ENCODE measurements at regions not wholly inside any gene's neighbourhood (a gene's known extent, or its start where the extent isn't known, plus 50 kb on each side); places are given as distances from the start of the nearest gene placed in this dataset.

DNA sequence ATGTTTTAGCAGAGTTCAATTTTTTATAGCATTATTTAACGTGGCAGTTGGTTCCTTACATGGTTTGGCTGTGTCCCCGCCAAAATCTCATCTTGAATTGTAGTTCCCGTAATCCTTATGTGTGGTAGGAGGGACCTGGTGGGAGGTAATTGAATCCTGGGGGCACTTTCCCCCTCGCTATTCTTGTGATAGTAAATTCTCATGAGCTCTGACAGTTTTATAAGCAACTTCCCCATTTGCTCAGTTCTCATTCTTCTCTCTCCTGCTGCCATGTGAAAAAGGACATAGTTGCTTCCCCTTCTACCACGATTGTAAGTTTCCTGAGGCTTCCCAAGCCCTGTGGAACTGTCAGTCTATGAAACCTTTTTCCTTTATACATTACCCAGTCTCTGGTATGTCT is 329.5 kb downstream of the GRIA2 start:
- ChIA-PET POLR2A (no interaction called here), CTCF (no interaction called here)
- DNase-seq (ENCODE audit: extremely low spot score), result no peak

DNA sequence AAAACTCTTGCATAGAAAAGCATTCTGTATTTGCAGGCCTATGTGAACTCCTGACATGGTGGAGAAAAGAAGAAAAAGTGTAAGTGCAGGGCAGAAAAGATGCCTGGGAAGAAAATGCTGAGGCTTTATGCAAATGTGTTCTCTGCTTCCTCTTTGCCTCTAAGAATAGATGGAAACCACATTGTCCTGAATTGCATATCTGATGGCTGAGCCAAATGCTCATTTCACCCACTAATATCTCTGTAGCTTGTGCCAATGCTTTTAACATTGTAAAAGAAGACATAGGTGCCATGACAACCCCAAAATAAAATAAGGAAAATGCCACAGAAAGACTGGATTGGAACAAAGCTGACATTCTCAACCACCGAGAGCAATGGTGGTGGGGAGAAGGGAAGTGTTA is 307.4 kb downstream of the GRIA2 start:
- TF ChIP-seq, protein P1, sequence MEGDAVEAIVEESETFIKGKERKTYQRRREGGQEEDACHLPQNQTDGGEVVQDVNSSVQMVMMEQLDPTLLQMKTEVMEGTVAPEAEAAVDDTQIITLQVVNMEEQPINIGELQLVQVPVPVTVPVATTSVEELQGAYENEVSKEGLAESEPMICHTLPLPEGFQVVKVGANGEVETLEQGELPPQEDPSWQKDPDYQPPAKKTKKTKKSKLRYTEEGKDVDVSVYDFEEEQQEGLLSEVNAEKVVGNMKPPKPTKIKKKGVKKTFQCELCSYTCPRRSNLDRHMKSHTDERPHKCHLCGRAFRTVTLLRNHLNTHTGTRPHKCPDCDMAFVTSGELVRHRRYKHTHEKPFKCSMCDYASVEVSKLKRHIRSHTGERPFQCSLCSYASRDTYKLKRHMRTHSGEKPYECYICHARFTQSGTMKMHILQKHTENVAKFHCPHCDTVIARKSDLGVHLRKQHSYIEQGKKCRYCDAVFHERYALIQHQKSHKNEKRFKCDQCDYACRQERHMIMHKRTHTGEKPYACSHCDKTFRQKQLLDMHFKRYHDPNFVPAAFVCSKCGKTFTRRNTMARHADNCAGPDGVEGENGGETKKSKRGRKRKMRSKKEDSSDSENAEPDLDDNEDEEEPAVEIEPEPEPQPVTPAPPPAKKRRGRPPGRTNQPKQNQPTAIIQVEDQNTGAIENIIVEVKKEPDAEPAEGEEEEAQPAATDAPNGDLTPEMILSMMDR (IDR thresholded peaks at IDR 0.05; ENCODE audit: control extremely low read depth, extremely low read depth, low read depth, missing control alignments), result no peak
- POLR2A ChIA-PET, result no interaction called here
- no peak for DNase-seq (ENCODE audit: extremely low spot score)
- CTCF ChIA-PET, result no interaction called here

More for the DNA sequence above, 329.5 kb downstream of the GRIA2 start:
- TF ChIP-seq, protein P1 (IDR thresholded peaks at IDR 0.05; ENCODE audit: control extremely low read depth, extremely low read depth, low read depth, missing control alignments), result no peak

DNA sequence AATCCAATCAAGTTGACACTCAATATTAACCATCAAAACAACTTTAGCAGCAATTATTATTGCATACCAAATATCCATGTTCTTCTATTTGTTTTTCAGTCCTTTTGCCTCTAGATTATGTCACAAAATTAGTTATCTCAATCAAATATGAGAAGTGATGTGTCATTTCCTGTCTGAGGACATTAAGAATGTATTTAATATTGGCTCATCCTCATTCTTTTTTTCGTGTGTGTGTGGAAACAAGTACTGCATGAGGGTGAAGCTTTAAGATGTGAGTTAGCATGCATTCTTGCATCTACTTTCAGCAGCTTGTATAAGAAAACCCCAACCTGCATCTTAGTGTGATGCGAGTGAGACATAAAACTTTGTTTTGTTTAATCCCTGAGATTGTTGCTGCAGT is 301.4 kb downstream of the GRIA2 start:
- ChIA-PET POLR2A (no interaction called here), CTCF (interaction anchor here (1.2 to 2.0 kb wide), 2 partner anchors 9 to 10 kb away, joined by 3 to 6 read pairs; no protein-coding TSS in a partner anchor)
- TF ChIP-seq, protein P1 (IDR thresholded peaks at IDR 0.05; ENCODE audit: control extremely low read depth, extremely low read depth, low read depth, missing control alignments), result no peak
- DNase-seq (ENCODE audit: extremely low spot score), result no peak

DNA sequence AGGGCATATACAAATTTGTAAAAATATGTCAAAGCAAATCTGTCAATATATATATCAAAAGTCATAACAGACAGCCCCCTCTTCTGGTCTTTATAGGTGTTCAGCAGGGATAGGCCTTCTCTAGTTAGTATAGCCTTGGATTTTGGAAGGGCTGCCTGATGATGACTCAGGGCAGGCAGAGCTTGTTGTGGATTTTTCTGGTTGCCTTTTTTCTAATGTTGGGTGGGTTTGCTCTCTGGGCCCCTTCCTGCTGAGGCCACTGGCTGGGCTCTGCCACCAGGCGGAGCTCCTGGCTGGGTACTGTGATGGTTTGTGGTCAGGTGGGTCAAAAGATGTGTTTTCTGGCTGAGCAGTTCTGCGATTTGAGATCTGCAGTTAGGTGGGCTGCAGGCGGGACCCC is 294.2 kb downstream of the GRIA2 start:
- POLR2A ChIA-PET, result no interaction called here
- DNase-seq (ENCODE audit: extremely low spot score), result no peak
- CTCF ChIA-PET, result no interaction called here
- TF ChIP-seq, protein P1 (IDR thresholded peaks at IDR 0.05; ENCODE audit: control extremely low read depth, extremely low read depth, low read depth, missing control alignments), result no peak

DNA sequence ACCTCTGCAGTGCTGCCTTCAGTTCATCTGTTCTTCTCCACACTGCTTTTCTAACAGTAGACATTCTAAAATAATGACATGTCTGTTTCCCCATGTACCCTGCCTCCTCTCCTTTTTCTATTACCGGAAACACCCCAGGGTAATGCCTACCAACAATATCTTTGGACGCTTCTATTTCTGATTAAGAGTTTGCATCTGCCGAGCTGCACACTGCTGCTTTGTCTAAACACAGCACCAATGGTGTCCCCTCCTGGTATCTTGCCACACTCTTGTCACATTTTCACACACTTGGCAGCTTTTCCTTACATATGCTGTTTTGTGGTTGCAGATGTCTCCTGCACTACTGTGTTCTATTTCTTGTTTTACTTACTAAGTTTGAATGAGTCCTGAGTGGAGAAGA is 288.8 kb downstream of the GRIA2 start:
- POLR2A ChIA-PET, result no interaction called here
- TF ChIP-seq, protein P1 (IDR thresholded peaks at IDR 0.05; ENCODE audit: control extremely low read depth, extremely low read depth, low read depth, missing control alignments), result no peak
- DNase-seq (ENCODE audit: extremely low spot score), result no peak
- CTCF ChIA-PET, result no interaction called here

DNA sequence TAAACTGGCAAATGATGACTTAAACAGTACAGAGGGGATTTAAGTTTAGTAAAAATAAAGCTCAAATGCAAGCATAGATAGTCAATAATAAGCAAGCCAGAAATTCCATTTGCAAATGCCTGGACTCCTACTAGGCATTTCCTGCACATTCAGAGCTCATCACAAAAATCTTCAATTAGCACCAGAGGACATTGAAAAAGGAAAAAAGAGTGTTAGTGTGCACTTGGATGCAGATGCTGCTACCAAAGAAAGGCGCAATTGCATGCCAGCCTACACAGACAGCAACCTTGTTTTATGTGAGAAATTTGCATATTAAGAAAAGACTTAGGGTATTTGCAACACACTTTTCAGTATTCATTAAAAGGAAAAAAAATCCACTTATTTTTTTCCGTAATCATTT is 282.1 kb downstream of the GRIA2 start:
- ChIA-PET CTCF (interaction anchor here (1.0 kb wide), 1 partner anchor 9 kb away, joined by 3 read pairs; no protein-coding TSS in a partner anchor), POLR2A (no interaction called here)
- TF ChIP-seq, protein P1 (IDR thresholded peaks at IDR 0.05; ENCODE audit: control extremely low read depth, extremely low read depth, low read depth, missing control alignments), result no peak

DNA sequence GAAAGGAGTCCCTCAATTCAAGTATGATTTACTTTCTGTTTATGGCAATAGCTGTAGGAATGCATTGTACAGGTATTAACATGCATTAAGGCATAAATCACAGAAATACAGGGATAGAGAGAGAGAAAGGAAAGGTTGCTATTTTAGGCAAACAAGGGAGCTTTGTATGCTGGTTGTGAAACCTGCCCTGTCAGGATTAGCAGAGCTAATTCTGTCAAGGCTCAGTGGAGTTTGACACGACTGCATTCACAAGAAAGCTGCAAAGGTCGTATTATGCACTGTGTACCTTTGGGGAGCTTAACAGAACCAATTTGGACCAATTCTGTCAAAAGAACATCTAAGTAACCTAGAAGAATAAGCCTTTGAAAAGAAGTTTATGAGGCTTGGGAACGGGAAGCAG is 239.3 kb downstream of the GRIA2 start:
- no peak for DNase-seq (ENCODE audit: extremely low spot score)
- ChIA-PET CTCF (interaction anchor here (1.2 kb wide), 1 partner anchor 9 kb away, joined by 3 read pairs; no protein-coding TSS in a partner anchor), POLR2A (no interaction called here)
- TF ChIP-seq, protein P1 (IDR thresholded peaks at IDR 0.05; ENCODE audit: control extremely low read depth, extremely low read depth, low read depth, missing control alignments), result no peak

More for the DNA sequence above, 282.1 kb downstream of the GRIA2 start:
- DNase-seq (ENCODE audit: extremely low spot score), result no peak

All from GM10248 (cell line).